ENCODE measurements at regions not wholly inside any gene's neighbourhood (a gene's known extent, or its start where the extent isn't known, plus 50 kb on each side); places are given as distances from the start of the nearest gene placed in this dataset.

GRCh38 chr21:31609081-31609480, 50.4 kb upstream of the SOD1 start:
- no peak for TF ChIP-seq CTCF (IDR thresholded peaks at IDR 0.05; ENCODE audit: low read depth, low read length)

DNA sequence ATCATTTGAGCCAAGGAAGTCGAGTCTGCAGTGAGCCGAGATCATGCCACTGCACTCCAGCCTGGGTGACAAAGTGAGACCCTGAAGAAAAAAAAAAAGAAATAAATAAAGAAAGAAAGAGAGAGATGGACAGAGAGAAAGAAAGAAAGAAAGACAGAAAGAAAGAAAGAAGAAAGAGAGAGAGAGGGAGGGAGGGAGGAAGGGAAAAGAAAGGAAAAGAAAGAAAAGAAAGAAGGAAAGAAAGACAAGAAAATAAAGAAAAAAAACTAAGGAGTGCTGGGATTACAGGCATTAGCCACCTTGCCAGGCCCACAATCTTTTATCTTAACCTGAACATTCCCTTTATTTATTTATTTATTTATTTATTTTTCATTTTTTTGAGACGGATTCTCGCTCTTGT, 51.7 kb upstream of the SOD1 start:
- DNase-seq (ENCODE audit: extremely low read depth, low read depth) = no peak
- no peak for TF ChIP-seq CTCF (IDR thresholded peaks at IDR 0.05; ENCODE audit: low read depth, low read length)

More at GRCh38 chr21:31609081-31609480, 50.4 kb upstream of the SOD1 start:
- DNase-seq (ENCODE audit: extremely low read depth, low read depth) = no peak

GRCh38 chr21:31606081-31606874, 53.2 kb upstream of the SOD1 start:
- no peak for DNase-seq (ENCODE audit: extremely low read depth, low read depth)
- no peak for TF ChIP-seq CTCF (IDR thresholded peaks at IDR 0.05; ENCODE audit: low read depth, low read length)

DNA sequence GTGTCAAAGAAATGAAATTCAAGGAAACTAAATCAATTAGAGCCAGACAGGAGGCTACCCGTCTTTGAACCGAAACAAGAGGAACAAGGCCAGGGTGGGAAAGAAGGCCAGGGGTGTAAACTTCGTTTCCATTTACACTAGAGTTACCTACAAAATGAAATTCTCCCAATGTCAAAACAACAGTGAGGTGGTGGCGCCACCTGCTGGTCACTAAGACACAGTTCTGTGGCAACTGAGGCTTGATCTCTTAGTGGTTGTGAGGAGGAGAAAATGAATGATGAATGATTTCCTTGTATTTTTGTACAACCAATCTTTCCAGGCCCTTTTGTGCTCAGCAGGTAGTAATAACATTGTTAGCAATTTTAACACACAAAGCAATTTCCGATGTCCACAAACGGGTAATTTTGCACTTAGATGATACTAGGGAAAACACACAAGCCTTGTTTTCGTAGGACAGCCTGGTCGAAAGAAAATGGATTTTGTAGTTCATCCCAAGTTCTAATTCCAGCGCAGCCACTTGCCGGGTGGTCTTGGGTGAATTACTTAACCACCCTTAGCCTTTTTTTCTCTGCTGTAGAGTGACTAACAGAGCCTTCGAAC, 54.8 kb upstream of the SOD1 start:
- peak; percentile 86 for TF ChIP-seq CTCF (IDR thresholded peaks at IDR 0.05; ENCODE audit: low read depth, low read length)
- peak; percentile 23 for DNase-seq (ENCODE audit: extremely low read depth, low read depth)

DNA sequence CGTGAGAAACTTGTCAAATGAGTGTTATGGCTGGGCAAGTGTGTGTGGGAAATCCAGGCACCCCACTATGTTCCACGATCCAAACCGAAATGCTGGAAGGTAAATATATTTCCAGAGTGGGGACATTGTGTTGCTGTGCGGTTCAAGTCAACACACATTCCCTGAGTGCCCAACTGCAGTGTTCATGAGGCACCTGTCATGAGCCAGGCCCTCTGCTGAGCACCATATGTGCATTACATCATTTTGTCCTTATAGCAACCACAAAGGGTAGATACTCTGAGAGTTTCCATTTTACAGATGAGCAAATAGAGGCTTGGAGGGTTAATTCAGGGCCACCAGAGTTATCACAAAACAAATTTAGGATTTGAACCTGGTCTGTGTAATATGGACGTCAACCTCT, 59.9 kb upstream of the SOD1 start:
- TF ChIP-seq CTCF (IDR thresholded peaks at IDR 0.05; ENCODE audit: low read depth, low read length) = no peak
- DNase-seq (ENCODE audit: extremely low read depth, low read depth) = no peak

DNA sequence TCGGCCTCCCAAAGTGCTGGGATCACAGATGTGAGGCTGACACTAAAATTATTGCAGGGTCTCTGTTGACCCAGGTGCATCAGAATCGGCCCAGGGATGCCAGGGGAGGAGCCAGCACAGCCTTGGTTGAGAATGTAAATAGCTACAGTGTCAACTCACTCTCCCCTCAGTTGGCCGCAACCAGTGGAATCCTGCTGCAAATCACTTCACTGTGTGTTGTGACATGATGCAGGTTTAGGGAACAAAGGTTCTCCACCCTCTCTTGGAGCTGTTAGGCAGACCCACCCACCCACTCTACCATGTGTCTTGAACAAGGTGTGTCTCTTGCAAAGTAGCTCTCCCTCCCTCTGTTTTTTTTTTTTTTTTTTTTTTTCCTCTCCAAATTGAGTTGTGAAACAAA, 60.5 kb upstream of the SOD1 start:
- DNase-seq (ENCODE audit: extremely low read depth, low read depth) = no peak
- TF ChIP-seq CTCF (IDR thresholded peaks at IDR 0.05; ENCODE audit: low read depth, low read length) = no peak

DNA sequence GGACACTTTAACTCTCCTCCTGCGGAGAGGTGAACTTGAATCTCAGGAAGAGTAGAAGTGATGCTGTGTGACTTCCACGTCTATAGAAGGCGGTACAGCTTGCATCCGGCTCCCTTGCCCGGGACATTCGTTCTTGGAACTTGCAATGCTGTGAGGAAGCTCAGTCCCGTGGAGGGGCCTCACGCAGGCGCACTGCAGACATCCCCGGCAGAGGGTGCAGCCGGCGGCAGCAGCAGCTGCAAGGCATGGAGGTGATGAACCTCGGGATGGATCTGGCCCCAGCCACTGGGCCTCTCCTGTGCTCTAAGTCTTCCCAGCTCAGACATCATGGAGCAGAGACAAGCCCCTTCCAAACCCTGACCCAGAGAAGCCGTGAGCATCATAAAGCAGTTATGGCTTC, 61.8 kb upstream of the SOD1 start:
- DNase-seq (ENCODE audit: extremely low read depth, low read depth) = no peak
- TF ChIP-seq CTCF (IDR thresholded peaks at IDR 0.05; ENCODE audit: low read depth, low read length) = no peak
